K562 (cell line): ENCODE measurements at regions not wholly inside any gene's neighbourhood (a gene's known extent, or its start where the extent isn't known, plus 50 kb on each side); places are given as distances from the start of the nearest gene placed in this dataset.

Experiments used
- ATAC-seq: fragments of 200-7000 bp; cut with Tn5 transposase; 3 replicates; pipeline ENCODE4 v1.9.1; 2020; ENCODE audit warnings: moderate library complexity
- BruUV-seq: library from RNA; stranded (reverse); fragments of 400-500 nt; replicated peaks from 2 replicates; lab custom pipeline; 2021; lab: Mats Ljungman, UMichigan
- CTCF ChIA-PET: fragments of 300-600 bp; formaldehyde crosslinking; extraction: SDS; loops from one replicate; lab custom pipeline; 2021; ENCODE audit warnings: low intra/inter-chr PET ratio; lab: Yijun Ruan, JAX
- POLR2A ChIA-PET: fragments of 300-600, 350-650 bp; sonication (Branson Sonifier 250); formaldehyde crosslinking; extraction: SDS; loops from one replicate; lab custom pipeline; 2021; ENCODE audit warnings: antibody characterized with exemption, inconsistent platforms; lab: Yijun Ruan, JAX
- DNase-seq, 4 experiments: peaks; one replicate each; pipeline versions ENCODE4 v3.0.0 to v3.0.0-alpha.2; 2011 to 2018; ENCODE audit warnings: low spot score in 3 of 4, mixed read lengths in 3 of 4; ENCODE audit errors: extremely low read depth in 1 of 4
- FAIRE-seq: peaks from 2 replicates; lab custom pipeline; 2011; peaks lifted over from hg19 to GRCh38; lab: Jason Lieb, UNC
- H2AFZ ChIP-seq: 2 replicates; pipeline ENCODE4 v1.6.0; 2011; ENCODE audit warnings: low read depth, low read length, control low read depth, inconsistent platforms
- H3K27ac ChIP-seq: fragments of 200-600 bp; 3 replicates; pipeline ENCODE4 v1.8.0; 2011; ENCODE audit warnings: low read depth, mild to moderate bottlenecking, control low read depth, inconsistent platforms, low read length, moderate library complexity, mixed read lengths; ENCODE audit errors: extremely low read depth
- H3K27me3 ChIP-seq, 2 experiments: fragments of 300-600 bp in 1 of 2; 2 replicates in 1 of 2; 3 replicates in 1 of 2; pipeline versions ENCODE4 v1.6.0 to v1.8.0; 2011; ENCODE audit warnings: inconsistent platforms in 2 of 2, low read length in 2 of 2, mild to moderate bottlenecking in 1 of 2, mixed read lengths in 1 of 2, moderate library complexity in 1 of 2; ENCODE audit not compliant: control insufficient read depth in 2 of 2, insufficient read depth in 2 of 2
- H3K36me3 ChIP-seq: fragments of 300-600 bp; 3 replicates; pipeline ENCODE4 v1.8.0; 2011; ENCODE audit warnings: mild to moderate bottlenecking, low read length, inconsistent platforms; ENCODE audit not compliant: control insufficient read depth, insufficient read depth
- H3K4me1 ChIP-seq, 2 experiments: fragments of 200-600 bp in 1 of 2; replicated peaks in 1 of 2; 2 replicates in 1 of 2; 3 replicates in 1 of 2; pipeline versions ENCODE4 v1.5.1 to v1.8.0; 2011; ENCODE audit warnings: inconsistent platforms in 2 of 2, low read length in 2 of 2, mild to moderate bottlenecking in 1 of 2, mixed read lengths in 1 of 2, moderate library complexity in 1 of 2; ENCODE audit not compliant: control insufficient read depth in 2 of 2, insufficient read depth in 2 of 2
- H3K4me2 ChIP-seq: 2 replicates; pipeline ENCODE4 v1.6.1; 2011; ENCODE audit warnings: low read length, control low read depth, inconsistent platforms, mixed read lengths; ENCODE audit not compliant: insufficient read depth
- H3K4me3 ChIP-seq: fragments of 200-600 bp; sonication (generic), shearing (Covaris generic); 2 replicates; pipeline ENCODE4 v1.5.1; 2016; ENCODE audit warnings: control low read depth, inconsistent platforms
- H3K79me2 ChIP-seq: fragments of 200-600 bp; 3 replicates; pipeline ENCODE4 v1.8.0; 2011; ENCODE audit warnings: low read length, inconsistent platforms; ENCODE audit not compliant: control insufficient read depth, insufficient read depth
- H3K9ac ChIP-seq, 2 experiments: 2 replicates each; pipeline versions ENCODE4 v1.6.0 to v1.6.1; 2011; ENCODE audit warnings: low read depth in 2 of 2, low read length in 2 of 2, control low read depth in 1 of 2, inconsistent platforms in 1 of 2, mild to moderate bottlenecking in 1 of 2, mixed read lengths in 1 of 2; ENCODE audit not compliant: insufficient read depth in 1 of 2
- H3K9me1 ChIP-seq: one replicate; pipeline ENCODE4 v1.6.0; 2011; ENCODE audit warnings: inconsistent platforms, mild to moderate bottlenecking, low read length, moderate library complexity; ENCODE audit not compliant: control insufficient read depth, insufficient read depth
- H3K9me3 ChIP-seq: replicated peaks from 2 replicates; pipeline ENCODE4 v1.5.1; 2011; ENCODE audit warnings: low read depth, low read length, inconsistent platforms; ENCODE audit not compliant: control insufficient read depth, insufficient read depth
- H4K20me1 ChIP-seq: replicated peaks from 2 replicates; pipeline ENCODE4 v1.6.1; 2011; ENCODE audit warnings: low read length, inconsistent platforms, mixed read lengths; ENCODE audit not compliant: control insufficient read depth, insufficient read depth
- CHD4 ChIP-seq: fragments of 200-600 bp; sonication (generic); IDR thresholded peaks from 3 replicates; pipeline ENCODE4 v1.6.1; 2012; ENCODE audit warnings: low read depth, mild to moderate bottlenecking, mixed read lengths, low read length, inconsistent platforms; ENCODE audit not compliant: insufficient read depth, insufficient replicate concordance, poor library complexity, severe bottlenecking
- FOXP4 ChIP-seq: sonication (generic); formaldehyde crosslinking; IDR thresholded peaks from 2 replicates; pipeline ENCODE4 v1.8.0; 2022; ENCODE audit warnings: mild to moderate bottlenecking, missing genetic modification reagents, borderline replicate concordance
- HDGF ChIP-seq: fragments of 450-650 bp; IDR thresholded peaks from 2 replicates; pipeline ENCODE4 v1.6.1; 2016
- NKRF ChIP-seq: fragments of 450-650 bp; IDR thresholded peaks from 2 replicates; pipeline ENCODE4 v1.6.1; 2016; ENCODE audit warnings: borderline replicate concordance
- POLR2A ChIP-seq: fragments of 450-650 bp; conservative IDR thresholded peaks from 2 replicates; pipeline ENCODE4 v1.6.1; 2016
- RAD21 ChIP-seq, 2 experiments: fragments of 250-450 bp in 1 of 2; fragments of 450-650 bp in 1 of 2; sonication (Bioruptor Pico) in 1 of 2; formaldehyde crosslinking in 1 of 2; IDR thresholded peaks in 1 of 2; conservative IDR thresholded peaks in 1 of 2; 2 replicates each; pipeline versions ENCODE4 v1.4.0 to v1.8.0; 2020 to 2022; ENCODE audit warnings: mild to moderate bottlenecking in 2 of 2, moderate library complexity in 1 of 2
- TFAM ChIP-seq: fragments of 250-450 bp; sonication (Bioruptor Pico); conservative IDR thresholded peaks from 2 replicates; pipeline ENCODE4 v1.5.0; 2021; ENCODE audit warnings: mild to moderate bottlenecking, moderate library complexity
- ZC3H11A ChIP-seq: IDR thresholded peaks from 2 replicates; pipeline ENCODE4 v1.6.1; 2012; ENCODE audit warnings: low read depth, low read length, improper control_type of control experiment
- ZNF12 ChIP-seq: sonication (generic); formaldehyde crosslinking; IDR thresholded peaks from 2 replicates; pipeline ENCODE4 v1.4.0; 2020; ENCODE audit warnings: mild to moderate bottlenecking, missing genetic modification reagents
- ZNF146 ChIP-seq: IDR thresholded peaks from one replicate; pipeline ENCODE4 v1.6.1; 2018; ENCODE audit warnings: missing compliant biosample characterization; ENCODE audit not compliant: unreplicated experiment
- ZNF174 ChIP-seq: fragments of 250-450 bp; sonication (Bioruptor Pico); IDR thresholded peaks from 2 replicates; pipeline ENCODE4 v1.4.0; 2020; ENCODE audit warnings: mild to moderate bottlenecking
- WGBS: fragments of 100-300 bp; shearing (Covaris generic); methylation state at CpG from one replicate; pipeline ENCODE4 v1.1.6; 2016; ENCODE audit warnings: low coverage, mixed read lengths; ENCODE audit not compliant: insufficient coverage; ENCODE audit errors: missing lambda C conversion rate; 5-methylcytosine and 5-hydroxymethylcytosine counted together
- in situ Hi-C: fragments of 300-500 bp; cut with MboI; formaldehyde crosslinking; loops from 4 replicates; pipeline ENCODE4 v1.15.0; 2018; ENCODE audit warnings: inconsistent platforms, mixed read lengths
- intact Hi-C: fragments of 100-400 bp; cut with micrococcal nuclease; formaldehyde crosslinking; loops from 2 replicates; pipeline ENCODE4 v1.14.2; 2022
- TF ChIP-seq, protein P1 (sequence below): sonication (generic); formaldehyde crosslinking; IDR thresholded peaks from 2 replicates; pipeline ENCODE4 v1.8.0; 2022; ENCODE audit warnings: mild to moderate bottlenecking, low read depth, missing genetic modification reagents
- TF ChIP-seq, protein P2 (sequence below): fragments of 250-450 bp; sonication (Bioruptor Pico); IDR thresholded peaks from 2 replicates; pipeline ENCODE4 v1.5.0; 2021; ENCODE audit warnings: mild to moderate bottlenecking, moderate library complexity

- TF ChIP-seq NKRF (no peak), ZNF174 (CRISPR knock-in tag) (no peak), ZC3H11A (no peak)
- TF ChIP-seq, protein P1, sequence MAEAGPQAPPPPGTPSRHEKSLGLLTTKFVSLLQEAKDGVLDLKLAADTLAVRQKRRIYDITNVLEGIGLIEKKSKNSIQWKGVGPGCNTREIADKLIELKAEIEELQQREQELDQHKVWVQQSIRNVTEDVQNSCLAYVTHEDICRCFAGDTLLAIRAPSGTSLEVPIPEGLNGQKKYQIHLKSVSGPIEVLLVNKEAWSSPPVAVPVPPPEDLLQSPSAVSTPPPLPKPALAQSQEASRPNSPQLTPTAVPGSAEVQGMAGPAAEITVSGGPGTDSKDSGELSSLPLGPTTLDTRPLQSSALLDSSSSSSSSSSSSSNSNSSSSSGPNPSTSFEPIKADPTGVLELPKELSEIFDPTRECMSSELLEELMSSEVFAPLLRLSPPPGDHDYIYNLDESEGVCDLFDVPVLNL, result no peak
These were observed 121.2 kb downstream of the MMUT start (continued) for GRCh38 chr6:49341869-49342268.

DNA sequence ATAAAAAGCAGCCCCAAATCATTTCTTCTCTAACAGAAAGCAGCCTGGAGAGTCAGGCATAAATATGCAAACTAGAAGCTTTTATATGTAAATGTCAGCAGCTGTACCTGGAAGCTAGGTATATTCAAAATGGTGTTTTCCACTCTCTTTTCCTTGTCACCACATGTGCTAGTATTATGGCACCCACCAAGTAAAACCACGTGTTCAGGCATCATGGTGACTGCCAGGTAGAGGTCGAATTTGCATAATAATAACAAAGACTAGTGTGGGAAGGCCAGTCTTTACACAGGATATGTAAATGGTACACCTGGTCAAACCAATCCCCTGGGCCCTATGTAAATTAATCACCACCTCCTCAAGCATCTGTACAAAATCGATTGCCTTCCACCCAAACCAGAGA, 124.0 kb downstream of the MMUT start:
- in situ Hi-C loops, result no loop called here
- ATAC-seq, result no peak
- ChIA-PET CTCF (no interaction called here), POLR2A (no interaction called here)
- Histone ChIP-seq H3K9me1 (no peaks in the 10 kb centered on the region), H4K20me1 (no peaks in the 10 kb centered on the region), H3K9ac (no peak overlapping the region), H3K9me3 (no peaks in the 10 kb centered on the region), H3K4me1 (no peaks in the 10 kb centered on the region), H3K4me3 (no peak overlapping the region), H3K27ac (no peak overlapping the region), H3K79me2 (no peaks in the 10 kb centered on the region), H2AFZ (no peak overlapping the region), H3K36me3 (no peaks in the 10 kb centered on the region), H3K27me3 (no peaks in the 10 kb centered on the region), H3K4me2 (no peak overlapping the region)
- intact Hi-C loops, result no loop called here
- no TSS peak for BruUV-seq
- WGBS, result 0% methylated on average over 3 of the region's 3 CpGs
- no peak for FAIRE-seq
- no peak for DNase-seq
- TF ChIP-seq FOXP4 (CRISPR knock-in tag) (no peak), HDGF (no peak), CHD4 (no peak), RAD21 (CRISPR knock-in tag; conservative IDR thresholded peaks at IDR 0.05 in 1 of 2, IDR thresholded peaks at IDR 0.05 in 1 of 2) (no peak), ZNF12 (no peak), POLR2A (no peak), ZNF146 (CRISPR knock-in tag) (no peak), TFAM (CRISPR knock-in tag) (no peak)
- TF ChIP-seq, protein P2, sequence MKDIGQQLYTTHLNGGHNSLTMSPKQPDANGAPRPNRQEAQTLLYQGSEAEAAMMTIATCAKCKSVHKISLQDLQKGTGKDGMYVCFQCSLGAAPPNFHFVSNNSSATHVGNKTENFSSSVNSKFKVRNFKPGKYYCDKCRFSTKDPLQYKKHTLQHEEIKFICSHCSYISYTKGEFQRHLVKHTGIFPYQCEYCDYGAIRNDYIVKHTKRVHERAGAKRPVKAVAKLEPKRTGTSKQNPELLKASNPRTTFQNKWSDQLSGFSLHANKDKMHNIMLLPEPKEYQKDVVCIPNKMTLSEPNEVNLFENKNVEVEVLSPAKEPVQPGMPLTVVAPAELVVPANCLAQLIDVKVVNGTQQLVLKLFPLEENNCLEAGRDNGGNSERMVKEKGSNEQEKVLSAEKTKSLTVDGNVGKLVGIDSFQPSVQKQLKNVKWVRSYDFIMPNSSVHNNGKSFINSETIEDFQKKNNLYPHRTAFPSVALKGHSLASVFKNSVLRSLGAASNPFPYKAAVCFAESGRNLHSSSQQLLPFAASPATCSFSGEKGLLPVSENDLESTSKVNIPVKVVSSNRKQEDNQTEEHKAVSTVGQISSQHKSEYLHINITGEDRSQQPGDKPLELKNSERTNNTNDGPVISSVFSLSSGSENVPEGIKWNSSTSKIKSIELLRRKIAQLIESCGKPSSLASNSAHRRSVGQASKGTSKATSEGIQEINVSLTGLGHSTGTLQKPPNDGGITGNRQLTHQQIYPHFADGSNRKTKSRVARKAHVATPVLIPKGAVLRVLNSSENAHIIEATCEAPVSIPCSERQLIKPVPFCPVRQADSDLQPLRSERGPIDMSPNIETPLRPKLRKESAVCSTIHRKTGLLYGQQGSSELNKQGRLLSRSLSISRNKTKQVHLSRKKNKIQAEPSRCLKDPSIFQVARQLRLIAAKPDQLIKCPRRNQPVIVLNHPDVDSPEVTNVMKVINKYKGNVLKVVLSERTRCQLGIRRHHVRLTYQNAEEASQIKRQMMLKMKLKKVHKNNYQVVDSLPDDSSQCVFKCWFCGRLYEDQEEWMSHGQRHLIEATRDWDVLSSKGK (CRISPR knock-in tag), result no peak
